Coronary artery (tissue), 2 donors: ENCODE measurements at regions not wholly inside any gene's neighbourhood (a gene's known extent, or its start where the extent isn't known, plus 50 kb on each side); places are given as distances from the start of the nearest gene placed in this dataset.

Experiments
- DNase-seq: peaks from one replicate; pipeline ENCODE4 v3.0.0-alpha.2; 2017; ENCODE audit warnings: low spot score
- H3K27ac ChIP-seq, 2 donors: fragments of 200-600 bp; sonication (generic); one replicate each; pipeline ENCODE4 v1.5.1; 2016 to 2019
- H3K4me3 ChIP-seq: fragments of 200-600 bp; sonication (generic); 2 replicates; pipeline ENCODE4 v1.5.1; 2016; ENCODE audit warnings: mild to moderate bottlenecking, moderate library complexity
- CTCF ChIP-seq: fragments of 200-600 bp; sonication (generic); IDR thresholded peaks from one replicate; pipeline ENCODE4 v1.5.1; 2019; ENCODE audit warnings: antibody characterized with exemption

GRCh38 chr2:59250307-59250677, 1009.2 kb upstream of the FANCL start:
- no peak for TF ChIP-seq CTCF
- DNase-seq, result no peak
- Histone ChIP-seq H3K4me3 (no peak overlapping the region), H3K27ac (no peak overlapping the region)

GRCh38 chr2:59249441-59250306, 1008.5 kb upstream of the FANCL start:
- TF ChIP-seq CTCF, result no peak
- no peak for DNase-seq
- Histone ChIP-seq H3K27ac (no peak overlapping the region), H3K4me3 (no peak overlapping the region)

- no peak for TF ChIP-seq CTCF
- DNase-seq, result no peak
- Histone ChIP-seq H3K4me3 (no peak overlapping the region), H3K27ac (no peak overlapping the region)
These were observed 998.0 kb upstream of the FANCL start for GRCh38 chr2:59239146-59239545.

GRCh38 chr2:59237311-59237710, 996.2 kb upstream of the FANCL start:
- TF ChIP-seq CTCF, result no peak
- Histone ChIP-seq H3K27ac (no peak overlapping the region), H3K4me3 (no peak overlapping the region)
- DNase-seq, result no peak

- DNase-seq, result no peak
- no peak for TF ChIP-seq CTCF
- H3K27ac ChIP-seq, result no peak overlapping the region
- H3K4me3 ChIP-seq, result no peak overlapping the region
These were observed 995.6 kb upstream of the FANCL start for GRCh38 chr2:59236723-59237122.

GRCh38 chr2:59233920-59234319, 992.8 kb upstream of the FANCL start:
- Histone ChIP-seq H3K27ac (no peak overlapping the region), H3K4me3 (no peak overlapping the region)
- DNase-seq, result no peak
- no peak for TF ChIP-seq CTCF

- no peak overlapping the region for H3K4me3 ChIP-seq
- no peak overlapping the region for H3K27ac ChIP-seq
- no peak for TF ChIP-seq CTCF
- DNase-seq, result no peak
These were observed 992.3 kb upstream of the FANCL start for GRCh38 chr2:59233448-59233847.
